ENCODE measurements at regions not wholly inside any gene's neighbourhood (a gene's known extent, or its start where the extent isn't known, plus 50 kb on each side); places are given as distances from the start of the nearest gene placed in this dataset.

GRCh38 chr14:98949051-98949450, 322.9 kb downstream of the BCL11B start:
- ATAC-seq = no peak
- no peaks in the 10 kb centered on the region for H3K36me3 Mint-ChIP-seq

GRCh38 chr14:98949481-98950135, 322.4 kb downstream of the BCL11B start:
- POLR2A ChIA-PET = no interaction called here
- DNase-seq (ENCODE audit: low spot score) = no peak
- no peak overlapping the region for H3K27ac Mint-ChIP-seq

More at GRCh38 chr14:98949051-98949450, 322.9 kb downstream of the BCL11B start:
- H3K4me1 Mint-ChIP-seq = peaks cover 32% of the 10 kb centered on the region
- no peak overlapping the region for H3K4me3 Mint-ChIP-seq
- no peak for DNase-seq (ENCODE audit: low spot score)
- no peak overlapping the region for H3K27ac Mint-ChIP-seq
- H3K9me3 Mint-ChIP-seq = peaks cover 14% of the 10 kb centered on the region
- CTCF ChIA-PET = interaction anchor here (0.6 to 1.0 kb wide), 2 partner anchors 440 to 466 kb away, joined by 3 read pairs; no protein-coding TSS in a partner anchor
- no peak for TF ChIP-seq E2F1 (CRISPR knock-in tag; IDR thresholded peaks at IDR 0.05)
- TF ChIP-seq ZNF219 (CRISPR knock-in tag; IDR thresholded peaks at IDR 0.05; ENCODE audit: borderline replicate concordance) = no peak
- POLR2A ChIA-PET = interaction anchor here (0.6 kb wide), 1 partner anchor 21 kb away, joined by 3 read pairs; no protein-coding TSS in a partner anchor
- peaks cover 3% of the 10 kb centered on the region for H3K27me3 Mint-ChIP-seq (ENCODE audit: low read depth)

GRCh38 chr14:98950353-98950895, 321.6 kb downstream of the BCL11B start:
- Mint-ChIP-seq H3K27me3 (ENCODE audit: low read depth) (peaks cover 3% of the 10 kb centered on the region), H3K27ac (no peak overlapping the region), H3K9me3 (peaks cover 4% of the 10 kb centered on the region), H3K4me3 (no peak overlapping the region), H3K4me1 (peaks cover 25% of the 10 kb centered on the region), H3K36me3 (no peaks in the 10 kb centered on the region)
- DNase-seq (ENCODE audit: low spot score) = no peak
- no peak for ATAC-seq
- CTCF ChIA-PET = no interaction called here
- no peak for TF ChIP-seq NFE2L1 (CRISPR knock-in tag; IDR thresholded peaks at IDR 0.05)
- TF ChIP-seq ESRRA (CRISPR knock-in tag; IDR thresholded peaks at IDR 0.05; ENCODE audit: borderline replicate concordance) = no peak
- TF ChIP-seq USF2 (CRISPR knock-in tag; IDR thresholded peaks at IDR 0.05) = no peak
- TF ChIP-seq ZNF317 (CRISPR knock-in tag; IDR thresholded peaks at IDR 0.05; ENCODE audit: borderline replicate concordance, low read depth) = no peak
- POLR2A ChIA-PET = no interaction called here

More at GRCh38 chr14:98949481-98950135, 322.4 kb downstream of the BCL11B start:
- ATAC-seq = no peak
- TF ChIP-seq GTF2I (CRISPR knock-in tag; conservative IDR thresholded peaks at IDR 0.05) (no peak), TCF7 (CRISPR knock-in tag; IDR thresholded peaks at IDR 0.05; ENCODE audit: low read depth) (no peak), KAT7 (CRISPR knock-in tag; IDR thresholded peaks at IDR 0.05; ENCODE audit: borderline replicate concordance) (no peak), RORB (CRISPR knock-in tag; IDR thresholded peaks at IDR 0.05) (no peak), NFE2L1 (CRISPR knock-in tag; IDR thresholded peaks at IDR 0.05) (no peak), IRF2 (CRISPR knock-in tag; IDR thresholded peaks at IDR 0.05; ENCODE audit: borderline replicate concordance, low read depth) (no peak), ZNF281 (CRISPR knock-in tag; IDR thresholded peaks at IDR 0.05) (no peak), ELF4 (CRISPR knock-in tag; IDR thresholded peaks at IDR 0.05; ENCODE audit: low read depth) (no peak), SOX15 (CRISPR knock-in tag; IDR thresholded peaks at IDR 0.05) (no peak), CBFB (CRISPR knock-in tag; IDR thresholded peaks at IDR 0.05; ENCODE audit: low read depth) (no peak), FOXK1 (CRISPR knock-in tag; IDR thresholded peaks at IDR 0.05) (no peak)
- Mint-ChIP-seq H3K27me3 (ENCODE audit: low read depth) (peaks cover 3% of the 10 kb centered on the region), H3K4me3 (no peak overlapping the region), H3K36me3 (no peaks in the 10 kb centered on the region), H3K9me3 (peaks cover 8% of the 10 kb centered on the region), H3K4me1 (peaks cover 29% of the 10 kb centered on the region)
- CTCF ChIA-PET = interaction anchor here (0.6 to 1.0 kb wide), 2 partner anchors 440 to 466 kb away, joined by 3 read pairs; no protein-coding TSS in a partner anchor

Data from WTC11 (cell line).